ENCODE measurements at regions not wholly inside any gene's neighbourhood (a gene's known extent, or its start where the extent isn't known, plus 50 kb on each side); places are given as distances from the start of the nearest gene placed in this dataset.

GRCh38 chr2:185338104-185338503 lies 400.5 kb upstream of the FSIP2 start:
- H3K4me1 ChIP-seq: no peaks in the 10 kb centered on the region
- intact Hi-C loops (cut with DNase I): no loop called here
- no peak overlapping the region for H3K27ac ChIP-seq
- H3K4me3 ChIP-seq: no peak overlapping the region
- H3K9me3 ChIP-seq: peaks cover 0 to 13% of the 10 kb centered on the region in 2 donors
- no peaks in the 10 kb centered on the region for H3K27me3 ChIP-seq
- DNase-seq (no peak), ATAC-seq (no peak)
- TF ChIP-seq CTCF (IDR thresholded peaks at IDR 0.05): no peak
- no peaks in the 10 kb centered on the region for H3K36me3 ChIP-seq

DNA sequence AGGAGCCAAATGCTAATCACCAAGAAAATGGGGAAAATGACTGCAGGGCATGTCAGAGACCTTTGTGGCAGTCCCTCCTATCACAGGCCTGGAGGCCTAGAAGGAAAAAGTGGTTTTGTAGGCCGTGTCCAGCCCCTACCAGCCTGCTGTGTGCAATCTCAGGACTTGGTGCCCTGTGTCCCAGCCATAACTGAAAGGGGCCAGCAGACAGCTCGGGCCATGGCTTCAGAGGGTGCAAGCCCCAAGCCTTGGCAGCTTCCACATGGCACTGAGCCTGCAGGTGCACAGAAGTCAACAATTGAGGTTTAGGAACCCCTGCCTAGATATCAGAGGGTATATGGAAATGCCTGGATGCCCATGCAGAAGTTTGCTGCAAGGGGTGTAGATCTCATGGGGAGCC lies 391.2 kb upstream of the FSIP2 start:
- intact Hi-C loops (cut with DNase I): no loop called here
- no peak overlapping the region for H3K27ac ChIP-seq
- H3K36me3 ChIP-seq: no peaks in the 10 kb centered on the region
- H3K4me3 ChIP-seq: no peak overlapping the region
- H3K4me1 ChIP-seq: no peaks in the 10 kb centered on the region
- peaks cover 0 to 10% of the 10 kb centered on the region in 2 donors for H3K9me3 ChIP-seq
- no peak for TF ChIP-seq CTCF (IDR thresholded peaks at IDR 0.05)
- DNase-seq (no peak), ATAC-seq (no peak)
- no peaks in the 10 kb centered on the region for H3K27me3 ChIP-seq

DNA sequence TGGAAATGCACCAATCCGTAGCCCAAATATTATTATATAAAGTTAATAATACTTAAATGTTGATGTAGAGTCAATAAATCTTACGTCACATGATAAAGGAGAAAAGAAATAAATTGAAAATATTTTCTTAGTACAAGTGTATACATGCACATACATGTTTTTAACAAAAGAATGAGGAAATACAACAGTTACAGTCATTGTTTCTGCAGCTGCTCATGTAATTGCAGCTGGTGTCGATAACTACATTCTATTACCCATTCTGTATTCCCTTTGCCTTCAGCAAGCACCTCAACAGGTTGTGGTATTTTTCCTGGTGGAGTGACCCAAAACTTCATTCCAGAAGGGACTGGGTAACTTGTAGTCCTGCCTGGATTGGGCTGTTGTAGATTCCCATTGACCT lies 377.8 kb upstream of the FSIP2 start:
- Histone ChIP-seq H3K9me3 (peaks cover 0 to 18% of the 10 kb centered on the region in 2 donors), H3K27me3 (no peaks in the 10 kb centered on the region), H3K4me1 (no peaks in the 10 kb centered on the region), H3K36me3 (no peaks in the 10 kb centered on the region), H3K27ac (no peak overlapping the region), H3K4me3 (no peak overlapping the region)
- ATAC-seq (no peak), DNase-seq (no peak)
- intact Hi-C loops (cut with DNase I): no loop called here
- TF ChIP-seq CTCF (IDR thresholded peaks at IDR 0.05): no peak

DNA sequence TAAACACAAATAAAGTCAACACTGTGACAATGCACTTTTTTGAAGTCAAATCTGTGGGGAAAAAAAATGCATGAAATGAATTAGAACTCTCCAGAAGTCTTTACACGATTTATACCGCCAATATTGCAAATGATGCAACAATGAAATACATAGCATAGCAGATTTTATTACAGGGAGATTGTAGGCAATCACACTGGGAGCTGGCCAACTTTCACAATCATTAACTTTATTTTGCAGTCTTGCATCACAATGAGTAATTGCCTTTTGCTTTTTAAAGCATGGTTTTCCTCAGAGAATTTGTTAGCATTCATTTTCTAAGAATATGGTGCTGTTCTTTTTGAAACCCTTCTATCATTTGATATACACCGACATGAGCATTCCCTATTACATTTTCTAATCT lies 366.4 kb upstream of the FSIP2 start:
- Histone ChIP-seq H3K9me3 (peaks cover 0 to 8% of the 10 kb centered on the region in 2 donors), H3K4me1 (no peaks in the 10 kb centered on the region), H3K36me3 (no peaks in the 10 kb centered on the region), H3K4me3 (no peak overlapping the region), H3K27ac (no peak overlapping the region), H3K27me3 (no peaks in the 10 kb centered on the region)
- TF ChIP-seq CTCF (IDR thresholded peaks at IDR 0.05): no peak
- intact Hi-C loops (cut with DNase I): no loop called here
- no peak for ATAC-seq
- peak in 2 of 4 donors; percentile 9 to 33 for DNase-seq

DNA sequence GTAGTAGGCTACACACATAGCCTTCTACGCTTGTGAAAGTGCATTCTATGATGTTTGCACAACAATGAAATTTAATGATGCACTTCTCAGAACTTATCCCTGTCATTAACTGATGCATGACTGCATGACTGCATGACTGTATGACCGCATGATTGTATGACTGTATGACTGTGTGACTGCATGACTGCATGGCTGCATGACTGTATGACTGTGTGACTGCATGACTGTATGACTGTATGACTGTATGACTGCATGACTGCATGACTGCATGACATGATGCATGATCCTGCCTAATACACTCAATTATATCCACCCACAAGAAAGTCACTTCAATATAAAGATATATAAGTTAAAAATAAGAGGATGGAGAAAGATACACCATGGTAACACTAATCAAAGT lies 365.4 kb upstream of the FSIP2 start:
- Histone ChIP-seq H3K36me3 (no peaks in the 10 kb centered on the region), H3K9me3 (peaks cover 0 to 8% of the 10 kb centered on the region in 2 donors), H3K27ac (no peak overlapping the region), H3K4me1 (no peaks in the 10 kb centered on the region), H3K27me3 (no peaks in the 10 kb centered on the region), H3K4me3 (no peak overlapping the region)
- DNase-seq (no peak), ATAC-seq (no peak)
- intact Hi-C loops (cut with DNase I): no loop called here
- no peak for TF ChIP-seq CTCF (IDR thresholded peaks at IDR 0.05)

Data from left lung (tissue), 4 donors.